Mononuclear cell (primary cell): ENCODE measurements at regions not wholly inside any gene's neighbourhood (a gene's known extent, or its start where the extent isn't known, plus 50 kb on each side); places are given as distances from the start of the nearest gene placed in this dataset.

ENCODE experiments used
- H3K27me3 ChIP-seq: 2 replicates; pipeline ENCODE4 v1.6.0; 2011; ENCODE audit warnings: low read length, control low read depth; ENCODE audit not compliant: insufficient read depth
- H3K4me1 ChIP-seq: 2 replicates; pipeline ENCODE4 v1.5.1; 2011; ENCODE audit warnings: mild to moderate bottlenecking, low read length, control low read depth; ENCODE audit not compliant: insufficient read depth
- H3K4me3 ChIP-seq: 2 replicates; pipeline ENCODE4 v1.5.1; 2011; ENCODE audit warnings: mild to moderate bottlenecking, low read length, moderate library complexity
- H3K9me3 ChIP-seq: 2 replicates; pipeline ENCODE4 v1.5.1; 2011; ENCODE audit warnings: low read depth, mild to moderate bottlenecking, control low read depth, low read length

GRCh38 chr6:16837217-16837972 is 76.1 kb upstream of the ATXN1 start:
- H3K4me3 ChIP-seq = no peak overlapping the region

GRCh38 chr6:16836144-16836981 is 75.1 kb upstream of the ATXN1 start:
- no peak overlapping the region for H3K4me3 ChIP-seq
- H3K4me1 ChIP-seq = peaks cover 20% of the 10 kb centered on the region
- no peaks in the 10 kb centered on the region for H3K9me3 ChIP-seq
- no peaks in the 10 kb centered on the region for H3K27me3 ChIP-seq

More at GRCh38 chr6:16837217-16837972, 76.1 kb upstream of the ATXN1 start:
- Histone ChIP-seq H3K27me3 (no peaks in the 10 kb centered on the region), H3K9me3 (no peaks in the 10 kb centered on the region), H3K4me1 (peaks cover 14% of the 10 kb centered on the region)

GRCh38 chr6:16834242-16834641 is 73.0 kb upstream of the ATXN1 start:
- H3K4me1 ChIP-seq = peaks cover 20% of the 10 kb centered on the region
- no peaks in the 10 kb centered on the region for H3K9me3 ChIP-seq
- H3K27me3 ChIP-seq = no peaks in the 10 kb centered on the region
- no peak overlapping the region for H3K4me3 ChIP-seq

GRCh38 chr6:16832721-16833120 is 71.5 kb upstream of the ATXN1 start:
- Histone ChIP-seq H3K9me3 (no peaks in the 10 kb centered on the region), H3K27me3 (no peaks in the 10 kb centered on the region), H3K4me1 (peaks cover 24% of the 10 kb centered on the region), H3K4me3 (no peak overlapping the region)

GRCh38 chr6:16832043-16832567 is 70.8 kb upstream of the ATXN1 start:
- H3K4me3 ChIP-seq = no peak overlapping the region
- no peaks in the 10 kb centered on the region for H3K9me3 ChIP-seq
- no peaks in the 10 kb centered on the region for H3K27me3 ChIP-seq
- H3K4me1 ChIP-seq = peaks cover 24% of the 10 kb centered on the region

GRCh38 chr6:16831136-16831535 is 69.9 kb upstream of the ATXN1 start:
- no peaks in the 10 kb centered on the region for H3K27me3 ChIP-seq
- H3K4me3 ChIP-seq = no peak overlapping the region
- no peaks in the 10 kb centered on the region for H3K9me3 ChIP-seq
- peaks cover 14% of the 10 kb centered on the region for H3K4me1 ChIP-seq

- Histone ChIP-seq H3K9me3 (no peaks in the 10 kb centered on the region), H3K27me3 (no peaks in the 10 kb centered on the region), H3K4me1 (peaks cover 31% of the 10 kb centered on the region), H3K4me3 (no peak overlapping the region)
Measured at GRCh38 chr6:16828058-16828457, 66.8 kb upstream of the ATXN1 start.

GRCh38 chr6:16827627-16828026 is 66.4 kb upstream of the ATXN1 start:
- peaks cover 29% of the 10 kb centered on the region for H3K4me1 ChIP-seq
- no peak overlapping the region for H3K4me3 ChIP-seq
- no peaks in the 10 kb centered on the region for H3K27me3 ChIP-seq
- H3K9me3 ChIP-seq = no peaks in the 10 kb centered on the region

- H3K27me3 ChIP-seq = no peaks in the 10 kb centered on the region
- no peaks in the 10 kb centered on the region for H3K9me3 ChIP-seq
- no peak overlapping the region for H3K4me3 ChIP-seq
- H3K4me1 ChIP-seq = peaks cover 22% of the 10 kb centered on the region
Measured at GRCh38 chr6:16825784-16826183, 64.5 kb upstream of the ATXN1 start.

GRCh38 chr6:16824845-16825685 is 63.8 kb upstream of the ATXN1 start:
- H3K27me3 ChIP-seq = no peaks in the 10 kb centered on the region
- no peak overlapping the region for H3K4me3 ChIP-seq
- H3K4me1 ChIP-seq = peaks cover 22% of the 10 kb centered on the region
- H3K9me3 ChIP-seq = no peaks in the 10 kb centered on the region

- no peak overlapping the region for H3K4me3 ChIP-seq
- peaks cover 22% of the 10 kb centered on the region for H3K4me1 ChIP-seq
- no peaks in the 10 kb centered on the region for H3K9me3 ChIP-seq
- no peaks in the 10 kb centered on the region for H3K27me3 ChIP-seq
Measured at GRCh38 chr6:16823718-16824352, 62.6 kb upstream of the ATXN1 start.

- H3K9me3 ChIP-seq = no peaks in the 10 kb centered on the region
- no peak overlapping the region for H3K4me3 ChIP-seq
- H3K27me3 ChIP-seq = no peaks in the 10 kb centered on the region
- H3K4me1 ChIP-seq = peaks cover 17% of the 10 kb centered on the region
Measured at GRCh38 chr6:16822975-16823717, 61.9 kb upstream of the ATXN1 start.

- H3K4me3 ChIP-seq = no peak overlapping the region
- H3K9me3 ChIP-seq = no peaks in the 10 kb centered on the region
- H3K27me3 ChIP-seq = no peaks in the 10 kb centered on the region
- peaks cover 17% of the 10 kb centered on the region for H3K4me1 ChIP-seq
Measured at GRCh38 chr6:16822529-16822928, 61.3 kb upstream of the ATXN1 start.

- no peaks in the 10 kb centered on the region for H3K9me3 ChIP-seq
- peaks cover 17% of the 10 kb centered on the region for H3K4me1 ChIP-seq
- H3K27me3 ChIP-seq = no peaks in the 10 kb centered on the region
- H3K4me3 ChIP-seq = no peak overlapping the region
Measured at GRCh38 chr6:16821834-16822264, 60.6 kb upstream of the ATXN1 start.
